HepG2 (cell line): ENCODE measurements at regions not wholly inside any gene's neighbourhood (a gene's known extent, or its start where the extent isn't known, plus 50 kb on each side); places are given as distances from the start of the nearest gene placed in this dataset.

Source experiments
- ATAC-seq: fragments of 200-7000 bp; cut with Tn5 transposase; 3 replicates; pipeline ENCODE4 v1.9.1; 2020; ENCODE audit warnings: mild to moderate bottlenecking, moderate library complexity
- BruUV-seq: library from RNA; stranded (reverse); fragments of 400-500 nt; replicated peaks from 2 replicates; lab custom pipeline; 2021; lab: Mats Ljungman, UMichigan
- CTCF ChIA-PET: fragments of 300-600 bp; formaldehyde crosslinking; extraction: SDS; loops from one replicate; lab custom pipeline; 2021; ENCODE audit warnings: low total read pairs, inconsistent platforms, low intra/inter-chr PET ratio; lab: Yijun Ruan, JAX
- POLR2A ChIA-PET: fragments of 350-600 bp; sonication (Branson Sonifier 250); formaldehyde crosslinking; loops from one replicate; lab custom pipeline; 2020; ENCODE audit warnings: antibody characterized with exemption, inconsistent platforms; lab: Yijun Ruan, JAX
- DNase-seq: peaks from one replicate; pipeline ENCODE4 v3.0.0-alpha.2; 2015; ENCODE audit warnings: low spot score
- FAIRE-seq: peaks from 3 replicates; lab custom pipeline; 2011; peaks lifted over from hg19 to GRCh38; lab: Jason Lieb, UNC
- H2AFZ ChIP-seq: one replicate; pipeline ENCODE4 v1.6.1; 2011; ENCODE audit warnings: low read length, inconsistent platforms
- H3K27ac ChIP-seq: fragments of 300-600 bp; 3 replicates; pipeline ENCODE4 v1.8.0; 2011; ENCODE audit warnings: mixed run types, mild to moderate bottlenecking, mixed read lengths, low read length, inconsistent platforms; ENCODE audit not compliant: insufficient read depth; ENCODE audit errors: extremely low read length
- H3K27me3 ChIP-seq, 2 experiments: fragments of 200-600 bp in 1 of 2; 2 replicates in 1 of 2; 3 replicates in 1 of 2; pipeline versions ENCODE4 v1.6.0 to v1.8.0; 2011; ENCODE audit warnings: low read length in 2 of 2, mild to moderate bottlenecking in 2 of 2, moderate library complexity in 2 of 2, inconsistent platforms in 1 of 2; ENCODE audit not compliant: insufficient read depth in 2 of 2, control insufficient read depth in 1 of 2
- H3K36me3 ChIP-seq, 2 experiments: fragments of 200-600 bp in 1 of 2; replicated peaks in 1 of 2; 2 replicates in 1 of 2; 3 replicates in 1 of 2; pipeline versions ENCODE4 v1.5.1 to v1.8.0; 2011; ENCODE audit warnings: low read length in 2 of 2, inconsistent platforms in 1 of 2; ENCODE audit not compliant: insufficient read depth in 2 of 2, control insufficient read depth in 1 of 2
- H3K4me1 ChIP-seq: 2 replicates; pipeline ENCODE4 v1.5.1; 2012; ENCODE audit warnings: low read length, inconsistent platforms; ENCODE audit not compliant: insufficient read depth
- H3K4me2 ChIP-seq: 2 replicates; pipeline ENCODE4 v1.6.0; 2011; ENCODE audit warnings: low read depth, low read length, inconsistent platforms
- H3K4me3 ChIP-seq, 3 experiments: fragments of 200-600 bp in 1 of 3; sonication (generic), shearing (Covaris generic) in 1 of 3; replicated peaks in 1 of 3; 2 replicates each; pipeline ENCODE4 v1.5.1; 2011 to 2016; ENCODE audit warnings: low read length in 3 of 3, inconsistent platforms in 2 of 3, low read depth in 2 of 3, mild to moderate bottlenecking in 2 of 3, control low read depth in 1 of 3, mixed read lengths in 1 of 3; ENCODE audit not compliant: insufficient read depth in 1 of 3
- H3K79me2 ChIP-seq: one replicate; pipeline ENCODE4 v1.6.1; 2011; ENCODE audit warnings: low read length, inconsistent platforms; ENCODE audit not compliant: insufficient read depth
- H3K9ac ChIP-seq: 2 replicates; pipeline ENCODE4 v1.6.0; 2011; ENCODE audit warnings: mild to moderate bottlenecking, low read depth, low read length, inconsistent platforms; ENCODE audit not compliant: insufficient read depth
- H3K9me3 ChIP-seq: 2 replicates; pipeline ENCODE4 v1.5.1; 2012; ENCODE audit warnings: mild to moderate bottlenecking, low read length
- H4K20me1 ChIP-seq: 2 replicates; pipeline ENCODE4 v1.6.0; 2011; ENCODE audit warnings: inconsistent platforms, mild to moderate bottlenecking, low read length, moderate library complexity; ENCODE audit not compliant: insufficient read depth
- HOXD1 ChIP-seq: sonication (generic); formaldehyde crosslinking; IDR thresholded peaks from 2 replicates; pipeline ENCODE4 v1.5.0; 2020; ENCODE audit warnings: missing genetic modification reagents
- KDM2A ChIP-seq: sonication (generic); formaldehyde crosslinking; IDR thresholded peaks from 2 replicates; pipeline ENCODE4 v1.4.0; 2020; ENCODE audit warnings: low read depth, missing genetic modification reagents, borderline replicate concordance
- NFKBIZ ChIP-seq: IDR thresholded peaks from 2 replicates; pipeline ENCODE4 v1.6.1; 2018; ENCODE audit warnings: missing genetic modification reagents, missing compliant biosample characterization
- PHF21A ChIP-seq: sonication (generic); formaldehyde crosslinking; IDR thresholded peaks from 2 replicates; pipeline ENCODE4 v1.5.0; 2020; ENCODE audit warnings: mild to moderate bottlenecking, missing genetic modification reagents
- TGIF2 ChIP-seq: IDR thresholded peaks from 2 replicates; pipeline ENCODE4 v1.6.1; 2016; ENCODE audit warnings: control low read depth, missing compliant biosample characterization
- ZKSCAN1 ChIP-seq: fragments of 150-350 bp; IDR thresholded peaks from 2 replicates; pipeline ENCODE4 v1.6.1; 2014; ENCODE audit warnings: low read length
- ZNF143 ChIP-seq: sonication (generic); formaldehyde crosslinking; IDR thresholded peaks from 2 replicates; pipeline ENCODE4 v1.4.0; 2020; ENCODE audit warnings: missing genetic modification reagents
- ZNF572 ChIP-seq: sonication (generic); formaldehyde crosslinking; IDR thresholded peaks from 2 replicates; pipeline ENCODE4 v1.5.1; 2020; ENCODE audit warnings: mild to moderate bottlenecking, missing genetic modification reagents
- ZNF589 ChIP-seq: sonication (generic); formaldehyde crosslinking; conservative IDR thresholded peaks from 2 replicates; pipeline ENCODE4 v1.8.0; 2022; ENCODE audit warnings: mild to moderate bottlenecking, moderate library complexity, missing genetic modification reagents
- ZNF749 ChIP-seq: sonication (generic); formaldehyde crosslinking; IDR thresholded peaks from 2 replicates; pipeline ENCODE4 v1.8.0; 2022; ENCODE audit warnings: mild to moderate bottlenecking, missing genetic modification reagents, moderate library complexity, borderline replicate concordance
- WGBS: methylation state at CpG from one replicate; pipeline ENCODE4 v1.1.6; 2017; ENCODE audit warnings: low lambda C conversion rate; 5-methylcytosine and 5-hydroxymethylcytosine counted together
- in situ Hi-C: cut with HindIII; loops from 2 replicates; pipeline ENCODE4 v1.10.0; 2017; ENCODE audit warnings: low pct_unique_long_range_greater_than_20kb; ENCODE audit not compliant: extremely low pct_ligation_motif_present
- intact Hi-C: fragments of 100-400 bp; cut with micrococcal nuclease; formaldehyde crosslinking; loops from one replicate; pipeline ENCODE4 v1.10.0; 2022; ENCODE audit not compliant: unreplicated experiment
- TF ChIP-seq, protein P1 (sequence below): sonication (generic); formaldehyde crosslinking; IDR thresholded peaks from 2 replicates; pipeline ENCODE4 v1.5.1; 2020; ENCODE audit warnings: missing genetic modification reagents, mild to moderate bottlenecking, borderline replicate concordance
- TF ChIP-seq, protein P2 (sequence below): sonication (generic); formaldehyde crosslinking; IDR thresholded peaks from 2 replicates; pipeline ENCODE4 v1.8.0; 2022; ENCODE audit warnings: mild to moderate bottlenecking, missing genetic modification reagents

DNA sequence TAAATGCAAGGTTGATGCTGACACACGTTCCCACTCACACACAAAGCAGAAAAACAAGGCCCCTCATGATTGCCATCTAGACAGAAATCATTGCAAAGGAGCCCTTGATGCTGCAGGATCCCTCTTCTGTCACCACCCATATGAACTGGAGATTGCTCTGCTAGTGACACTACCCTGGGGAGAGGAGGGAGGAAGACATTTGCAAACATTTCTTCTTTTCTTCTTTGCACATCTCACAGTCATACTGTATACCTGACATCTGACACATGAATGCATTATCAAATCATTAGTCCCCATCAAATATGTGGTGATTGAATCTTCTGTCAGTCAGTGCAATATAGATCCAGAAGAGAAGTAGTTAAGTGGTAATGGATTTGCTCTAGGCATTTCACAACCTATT, 208.5 kb upstream of the E2F7 start:
- Histone ChIP-seq H3K9me3 (no peaks in the 10 kb centered on the region), H3K27me3 (no peaks in the 10 kb centered on the region; a peak in 1 of 5 replicates), H4K20me1 (no peaks in the 10 kb centered on the region), H3K4me1 (no peaks in the 10 kb centered on the region), H2AFZ (no peak overlapping the region), H3K4me3 (no peak overlapping the region), H3K4me2 (no peak overlapping the region), H3K79me2 (no peaks in the 10 kb centered on the region), H3K9ac (no peak overlapping the region)
- in situ Hi-C loops: no loop called here
- BruUV-seq: no TSS peak
- no peak for FAIRE-seq
- CTCF ChIA-PET: no interaction called here
- TF ChIP-seq, protein P1, sequence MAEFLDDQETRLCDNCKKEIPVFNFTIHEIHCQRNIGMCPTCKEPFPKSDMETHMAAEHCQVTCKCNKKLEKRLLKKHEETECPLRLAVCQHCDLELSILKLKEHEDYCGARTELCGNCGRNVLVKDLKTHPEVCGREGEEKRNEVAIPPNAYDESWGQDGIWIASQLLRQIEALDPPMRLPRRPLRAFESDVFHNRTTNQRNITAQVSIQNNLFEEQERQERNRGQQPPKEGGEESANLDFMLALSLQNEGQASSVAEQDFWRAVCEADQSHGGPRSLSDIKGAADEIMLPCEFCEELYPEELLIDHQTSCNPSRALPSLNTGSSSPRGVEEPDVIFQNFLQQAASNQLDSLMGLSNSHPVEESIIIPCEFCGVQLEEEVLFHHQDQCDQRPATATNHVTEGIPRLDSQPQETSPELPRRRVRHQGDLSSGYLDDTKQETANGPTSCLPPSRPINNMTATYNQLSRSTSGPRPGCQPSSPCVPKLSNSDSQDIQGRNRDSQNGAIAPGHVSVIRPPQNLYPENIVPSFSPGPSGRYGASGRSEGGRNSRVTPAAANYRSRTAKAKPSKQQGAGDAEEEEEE (CRISPR knock-in tag): no peak
- TF ChIP-seq NFKBIZ (no peak), PHF21A (CRISPR knock-in tag) (no peak), HOXD1 (CRISPR knock-in tag) (no peak), ZKSCAN1 (no peak), ZNF572 (CRISPR knock-in tag) (no peak), KDM2A (no peak), ZNF589 (CRISPR knock-in tag) (no peak), TGIF2 (no peak), ZNF143 (no peak), ZNF749 (CRISPR knock-in tag) (no peak)
- TF ChIP-seq, protein P2, sequence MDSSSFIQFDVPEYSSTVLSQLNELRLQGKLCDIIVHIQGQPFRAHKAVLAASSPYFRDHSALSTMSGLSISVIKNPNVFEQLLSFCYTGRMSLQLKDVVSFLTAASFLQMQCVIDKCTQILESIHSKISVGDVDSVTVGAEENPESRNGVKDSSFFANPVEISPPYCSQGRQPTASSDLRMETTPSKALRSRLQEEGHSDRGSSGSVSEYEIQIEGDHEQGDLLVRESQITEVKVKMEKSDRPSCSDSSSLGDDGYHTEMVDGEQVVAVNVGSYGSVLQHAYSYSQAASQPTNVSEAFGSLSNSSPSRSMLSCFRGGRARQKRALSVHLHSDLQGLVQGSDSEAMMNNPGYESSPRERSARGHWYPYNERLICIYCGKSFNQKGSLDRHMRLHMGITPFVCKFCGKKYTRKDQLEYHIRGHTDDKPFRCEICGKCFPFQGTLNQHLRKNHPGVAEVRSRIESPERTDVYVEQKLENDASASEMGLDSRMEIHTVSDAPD (CRISPR knock-in tag): no peak
- TF ChIP-seq, all 625 proteins: peak for 0
- Histone ChIP-seq H3K27ac (no peak overlapping the region), H3K36me3 (no peaks in the 10 kb centered on the region)
- WGBS: 10% methylated on average over 1 of the region's 1 CpG
- ATAC-seq (no peak), DNase-seq (no peak)
- intact Hi-C loops: no loop called here
- POLR2A ChIA-PET: no interaction called here
